ENCODE measurements at regions not wholly inside any gene's neighbourhood (a gene's known extent, or its start where the extent isn't known, plus 50 kb on each side); places are given as distances from the start of the nearest gene placed in this dataset.

GRCh38 chr2:236440110-236440881 lies 129.3 kb upstream of the ACKR3 start:
- Mint-ChIP-seq H3K4me1 (ENCODE audit: low read depth) (peaks cover 7% of the 10 kb centered on the region), H3K27me3 (peaks cover 16% of the 10 kb centered on the region), H3K4me3 (no peak overlapping the region), H3K27ac (no peak overlapping the region), H3K36me3 (ENCODE audit: low read depth) (no peaks in the 10 kb centered on the region), H3K9me3 (no peaks in the 10 kb centered on the region)
- DNase-seq (peak; percentile 58), ATAC-seq (peak; percentile 69)
- intact Hi-C loops (cut with micrococcal nuclease) = no loop called here
- ChIA-PET CTCF (interaction anchor here (0.9 kb wide), 1 partner anchor 45 kb away, joined by 4 read pairs; no protein-coding TSS in a partner anchor), POLR2A (no interaction called here)
- TF ChIP-seq CTCF (IDR thresholded peaks at IDR 0.05) = no peak

- no peaks in the 10 kb centered on the region for H3K36me3 Mint-ChIP-seq (ENCODE audit: low read depth)
- H3K4me3 Mint-ChIP-seq = no peak overlapping the region
- TF ChIP-seq CTCF (IDR thresholded peaks at IDR 0.05) = no peak
- POLR2A ChIA-PET = no interaction called here
- intact Hi-C loops (cut with micrococcal nuclease) = no loop called here
- no peak overlapping the region for H3K27ac Mint-ChIP-seq
- CTCF ChIA-PET = no interaction called here
- no peaks in the 10 kb centered on the region for H3K9me3 Mint-ChIP-seq
- H3K4me1 Mint-ChIP-seq (ENCODE audit: low read depth) = peaks cover 7% of the 10 kb centered on the region
- DNase-seq (no peak), ATAC-seq (no peak)
- H3K27me3 Mint-ChIP-seq = peaks cover 11% of the 10 kb centered on the region
These were observed 125.4 kb upstream of the ACKR3 start for GRCh38 chr2:236444187-236444586.

- Mint-ChIP-seq H3K27ac (no peak overlapping the region), H3K4me3 (no peak overlapping the region), H3K27me3 (peaks cover 9% of the 10 kb centered on the region), H3K9me3 (no peaks in the 10 kb centered on the region), H3K36me3 (ENCODE audit: low read depth) (no peaks in the 10 kb centered on the region), H3K4me1 (ENCODE audit: low read depth) (no peaks in the 10 kb centered on the region)
- ATAC-seq = no peak
- TF ChIP-seq CTCF (IDR thresholded peaks at IDR 0.05) = no peak
- POLR2A ChIA-PET = no interaction called here
- CTCF ChIA-PET = no interaction called here
- DNase-seq = no peak
- intact Hi-C loops (cut with micrococcal nuclease) = no loop called here
These were observed 123.9 kb upstream of the ACKR3 start for GRCh38 chr2:236445678-236446077.

- Mint-ChIP-seq H3K9me3 (no peaks in the 10 kb centered on the region), H3K4me1 (ENCODE audit: low read depth) (no peaks in the 10 kb centered on the region), H3K27me3 (peaks cover 9% of the 10 kb centered on the region), H3K27ac (no peak overlapping the region), H3K4me3 (no peak overlapping the region), H3K36me3 (ENCODE audit: low read depth) (no peaks in the 10 kb centered on the region)
- POLR2A ChIA-PET = no interaction called here
- intact Hi-C loops (cut with micrococcal nuclease) = no loop called here
- DNase-seq (no peak), ATAC-seq (no peak)
- CTCF ChIA-PET = no interaction called here
- TF ChIP-seq CTCF (IDR thresholded peaks at IDR 0.05) = no peak
These were observed 123.1 kb upstream of the ACKR3 start for GRCh38 chr2:236446521-236446920.

GRCh38 chr2:236449167-236449761 lies 120.4 kb upstream of the ACKR3 start:
- Mint-ChIP-seq H3K9me3 (no peaks in the 10 kb centered on the region), H3K27me3 (no peaks in the 10 kb centered on the region), H3K36me3 (ENCODE audit: low read depth) (no peaks in the 10 kb centered on the region), H3K4me3 (no peak overlapping the region), H3K27ac (no peak overlapping the region), H3K4me1 (ENCODE audit: low read depth) (no peaks in the 10 kb centered on the region)
- intact Hi-C loops (cut with micrococcal nuclease) = no loop called here
- no peak for TF ChIP-seq CTCF (IDR thresholded peaks at IDR 0.05)
- POLR2A ChIA-PET = no interaction called here
- ATAC-seq (no peak), DNase-seq (no peak)
- CTCF ChIA-PET = no interaction called here

All from activated CD8-positive, alpha-beta T cell treated with anti-CD3 and anti-CD28 coated beads for 36 hours (primary cell).